H9 (cell line): ENCODE measurements at regions not wholly inside any gene's neighbourhood (a gene's known extent, or its start where the extent isn't known, plus 50 kb on each side); places are given as distances from the start of the nearest gene placed in this dataset.

ENCODE experiments used
- DNase-seq: peaks from one replicate; pipeline ENCODE4 v3.0.0-alpha.2; 2017
- H2AFZ ChIP-seq: one replicate; pipeline ENCODE4 v1.6.1; 2013; ENCODE audit warnings: mild to moderate bottlenecking, low read length, control low read depth, moderate library complexity
- H2AK5ac ChIP-seq: 2 replicates; pipeline ENCODE4 v1.6.1; 2013; ENCODE audit warnings: low read length, control low read depth, mixed read lengths; ENCODE audit not compliant: insufficient read length
- H2BK120ac ChIP-seq: one replicate; pipeline ENCODE4 v1.6.1; 2013; ENCODE audit warnings: low read depth, mild to moderate bottlenecking, low read length, control low read depth, inconsistent platforms; ENCODE audit not compliant: poor library complexity, severe bottlenecking
- H2BK12ac ChIP-seq: 2 replicates; pipeline ENCODE4 v1.6.1; 2013; ENCODE audit warnings: low read length, control low read depth, mixed read lengths, low read depth; ENCODE audit not compliant: insufficient read length
- H2BK15ac ChIP-seq: 2 replicates; pipeline ENCODE4 v1.6.1; 2013; ENCODE audit warnings: low read depth, low read length, control low read depth
- H2BK20ac ChIP-seq: one replicate; pipeline ENCODE4 v1.6.1; 2013; ENCODE audit warnings: low read depth, mild to moderate bottlenecking, low read length, control low read depth, inconsistent platforms; ENCODE audit not compliant: poor library complexity, severe bottlenecking
- H2BK5ac ChIP-seq: 2 replicates; pipeline ENCODE4 v1.6.1; 2013; ENCODE audit warnings: low read length, control low read depth, mixed read lengths; ENCODE audit not compliant: insufficient read length
- H3K14ac ChIP-seq: 2 replicates; pipeline ENCODE4 v1.6.1; 2013; ENCODE audit warnings: low read length, control low read depth; ENCODE audit not compliant: insufficient read depth
- H3K18ac ChIP-seq: 2 replicates; pipeline ENCODE4 v1.6.1; 2013; ENCODE audit warnings: low read depth, mild to moderate bottlenecking, mixed read lengths, low read length, control low read depth; ENCODE audit not compliant: insufficient read length
- H3K23ac ChIP-seq: 2 replicates; pipeline ENCODE4 v1.6.1; 2013; ENCODE audit warnings: low read length, control low read depth, mixed read lengths, low read depth; ENCODE audit not compliant: insufficient read length
- H3K23me2 ChIP-seq: 2 replicates; pipeline ENCODE4 v1.6.1; 2013; ENCODE audit warnings: low read depth, mild to moderate bottlenecking, mixed read lengths, low read length, control low read depth; ENCODE audit not compliant: insufficient read length, poor library complexity, severe bottlenecking
- H3K27ac ChIP-seq: 2 replicates; pipeline ENCODE4 v1.5.1; 2013; ENCODE audit warnings: low read length, control low read depth, mixed read lengths, low read depth; ENCODE audit not compliant: insufficient read length
- H3K27me3 ChIP-seq: 2 replicates; pipeline ENCODE4 v1.6.1; 2013; ENCODE audit warnings: low read length, control low read depth, inconsistent platforms; ENCODE audit not compliant: insufficient read depth
- H3K4ac ChIP-seq: 2 replicates; pipeline ENCODE4 v1.6.1; 2013; ENCODE audit warnings: low read depth, mild to moderate bottlenecking, control low read depth, inconsistent platforms, low read length, moderate library complexity
- H3K4me1 ChIP-seq: 2 replicates; pipeline ENCODE4 v1.6.1; 2013; ENCODE audit warnings: low read length, control low read depth, inconsistent platforms; ENCODE audit not compliant: insufficient read depth
- H3K4me2 ChIP-seq: 2 replicates; pipeline ENCODE4 v1.6.1; 2013; ENCODE audit warnings: low read length, control low read depth, mixed read lengths; ENCODE audit not compliant: insufficient read length, insufficient read depth
- H3K56ac ChIP-seq: 2 replicates; pipeline ENCODE4 v1.6.1; 2013; ENCODE audit warnings: low read depth, mild to moderate bottlenecking, mixed read lengths, low read length, control low read depth; ENCODE audit not compliant: insufficient read length
- H3K79me1 ChIP-seq: 2 replicates; pipeline ENCODE4 v1.6.1; 2013; ENCODE audit warnings: low read depth, mild to moderate bottlenecking, moderate library complexity, low read length, control low read depth, inconsistent platforms; ENCODE audit not compliant: insufficient read depth, poor library complexity, severe bottlenecking
- H3K79me2 ChIP-seq: 2 replicates; pipeline ENCODE4 v1.6.1; 2013; ENCODE audit warnings: low read length, control low read depth, inconsistent platforms; ENCODE audit not compliant: insufficient read depth
- H3K9ac ChIP-seq: 2 replicates; pipeline ENCODE4 v1.6.1; 2013; ENCODE audit warnings: low read length, control low read depth, mixed read lengths; ENCODE audit not compliant: insufficient read length; ENCODE audit errors: extremely low read depth
- H3K9me3 ChIP-seq: one replicate; pipeline ENCODE4 v1.6.1; 2013; ENCODE audit warnings: low read depth, low read length, inconsistent platforms; ENCODE audit not compliant: control insufficient read depth
- H3T11ph ChIP-seq: one replicate; pipeline ENCODE4 v1.6.1; 2013; ENCODE audit warnings: mild to moderate bottlenecking, low read length, control low read depth, inconsistent platforms
- H4K20me1 ChIP-seq: one replicate; pipeline ENCODE4 v1.6.1; 2013; ENCODE audit not compliant: control insufficient read depth, insufficient read length, insufficient read depth
- H4K5ac ChIP-seq: 2 replicates; pipeline ENCODE4 v1.6.1; 2013; ENCODE audit warnings: low read depth, mild to moderate bottlenecking, mixed read lengths, low read length, control low read depth; ENCODE audit not compliant: insufficient read length
- H4K8ac ChIP-seq: replicated peaks from 2 replicates; pipeline ENCODE4 v1.6.1; 2013; ENCODE audit warnings: low read length, control low read depth, mixed read lengths, low read depth; ENCODE audit not compliant: insufficient read length
- H4K91ac ChIP-seq: 2 replicates; pipeline ENCODE4 v1.6.1; 2013; ENCODE audit warnings: low read depth, mild to moderate bottlenecking, moderate library complexity, mixed read lengths, low read length, control low read depth; ENCODE audit not compliant: insufficient read length
- H3K27ac Mint-ChIP-seq, 3 experiments: 2 replicates in 2 of 3; 3 replicates in 1 of 3; pipeline ENCODE4 v1.8.0; 2020 to 2021; ENCODE audit warnings: mixed read lengths in 3 of 3, mild to moderate bottlenecking in 1 of 3, moderate library complexity in 1 of 3
- H3K27me3 Mint-ChIP-seq: 2 replicates; pipeline ENCODE4 v1.8.0; 2021; ENCODE audit warnings: low read depth, mild to moderate bottlenecking, moderate library complexity, mixed read lengths
- H3K36me3 Mint-ChIP-seq, 3 experiments: 2 replicates in 2 of 3; 3 replicates in 1 of 3; pipeline ENCODE4 v1.8.0; 2020 to 2021; ENCODE audit warnings: low read depth in 3 of 3, mixed read lengths in 3 of 3; ENCODE audit not compliant: insufficient read depth in 1 of 3
- H3K4me1 Mint-ChIP-seq, 2 experiments: 2 replicates each; pipeline ENCODE4 v1.8.0; 2020; ENCODE audit warnings: mixed read lengths in 2 of 2
- H3K4me3 Mint-ChIP-seq, 2 experiments: 2 replicates in 1 of 2; 3 replicates in 1 of 2; pipeline ENCODE4 v1.8.0; 2020 to 2021; ENCODE audit warnings: mild to moderate bottlenecking in 2 of 2, mixed read lengths in 2 of 2, moderate library complexity in 1 of 2
- H3K9me3 Mint-ChIP-seq, 2 experiments: 2 replicates in 1 of 2; 3 replicates in 1 of 2; pipeline ENCODE4 v1.8.0; 2020; ENCODE audit warnings: mild to moderate bottlenecking in 2 of 2, mixed read lengths in 2 of 2, moderate library complexity in 1 of 2
- CTCF ChIP-seq: fragments of 200-600 bp; sonication (generic); conservative IDR thresholded peaks from 3 replicates; pipeline ENCODE4 v1.8.0; 2021; ENCODE audit warnings: antibody characterized with exemption, mild to moderate bottlenecking
- WGBS: extraction: QIAGEN DNeasy Blood & Tissue Kit; methylation state at CpG from one replicate; pipeline ENCODE4 v1.1.7; 2013; ENCODE audit warnings: missing lambda C conversion rate, low lambda C conversion rate, mixed read lengths; ENCODE audit not compliant: insufficient read length; ENCODE audit errors: extremely low coverage; 5-methylcytosine and 5-hydroxymethylcytosine counted together

GRCh38 chr12:91507754-91508153, 325.1 kb upstream of the DCN start:
- Histone ChIP-seq H3K4me1 (peaks cover 3% of the 10 kb centered on the region; the same call in 1 of the 2 replicates), H3K23me2 (no peaks in the 10 kb centered on the region), H3K79me2 (no peaks in the 10 kb centered on the region), H2AFZ (no peak overlapping the region), H2BK15ac (no peak overlapping the region), H3T11ph (no peak overlapping the region), H3K18ac (no peak overlapping the region), H3K56ac (no peak overlapping the region), H2AK5ac (no peak overlapping the region), H4K5ac (no peak overlapping the region), H4K8ac (no peak overlapping the region), H2BK20ac (no peak overlapping the region), H2BK120ac (no peak overlapping the region), H3K79me1 (no peaks in the 10 kb centered on the region), H3K9ac (no peak overlapping the region), H3K4me2 (no peak overlapping the region), H4K20me1 (no peaks in the 10 kb centered on the region), H3K14ac (no peak overlapping the region), H3K27ac (no peak overlapping the region), H2BK12ac (no peak overlapping the region), H3K23ac (no peak overlapping the region), H3K27me3 (no peaks in the 10 kb centered on the region), H4K91ac (no peak overlapping the region), H3K9me3 (no peaks in the 10 kb centered on the region), H2BK5ac (no peak overlapping the region), H3K4ac (no peak overlapping the region)
- no CpG with 5 or more reads among the region's 1 CpG for WGBS
- no peaks in the 10 kb centered on the region for H3K36me3 Mint-ChIP-seq
- H3K9me3 Mint-ChIP-seq: no peaks in the 10 kb centered on the region; a peak in 1 of 5 replicates
- no peaks in the 10 kb centered on the region for H3K27me3 Mint-ChIP-seq
- H3K4me3 Mint-ChIP-seq: no peak overlapping the region
- peaks cover 20% of the 10 kb centered on the region in 2 experiments for H3K4me1 Mint-ChIP-seq
- DNase-seq: no peak
- no peak overlapping the region for H3K27ac Mint-ChIP-seq
- TF ChIP-seq CTCF: no peak
